B cell (primary cell): ENCODE measurements at regions not wholly inside any gene's neighbourhood (a gene's known extent, or its start where the extent isn't known, plus 50 kb on each side); places are given as distances from the start of the nearest gene placed in this dataset.

Experiments used
- ATAC-seq: fragments of 200-7000 bp; cut with Tn5 transposase; one replicate; pipeline ENCODE4 v1.10.0; 2021; ENCODE audit warnings: low read depth, mild to moderate bottlenecking, moderate number of reproducible peaks, moderate library complexity
- CTCF ChIA-PET: fragments of 350-600 bp; sonication (Branson Sonifier 250); formaldehyde crosslinking; loops from one replicate; lab custom pipeline; 2021; ENCODE audit warnings: antibody characterized with exemption, inconsistent platforms; lab: Charles Lee
- POLR2A ChIA-PET: fragments of 350-600 bp; sonication (Branson Sonifier 250); formaldehyde crosslinking; loops from one replicate; lab custom pipeline; 2021; ENCODE audit warnings: antibody characterized with exemption; lab: Charles Lee
- DNase-seq: peaks from one replicate; pipeline ENCODE4 v3.0.0; 2013
- H2AFZ ChIP-seq: 2 replicates; pipeline ENCODE4 v1.6.1; 2012; ENCODE audit warnings: mild to moderate bottlenecking, low read depth, low read length; ENCODE audit not compliant: insufficient read depth, poor library complexity, severe bottlenecking
- H3K27ac ChIP-seq, 2 donors: 1 replicate in 1 of 2; 2 replicates in 1 of 2; pipeline ENCODE4 v1.5.1; 2012 to 2013; ENCODE audit warnings: low read length in 2 of 2, mild to moderate bottlenecking in 2 of 2, moderate library complexity in 1 of 2
- H3K27me3 ChIP-seq, 4 experiments: fragments of 200-600 bp in 1 of 4; sonication (generic) in 1 of 4; replicated peaks in 1 of 4; 1 replicate in 2 of 4; 2 replicates in 2 of 4; pipeline versions ENCODE4 v1.6.1 to v1.7.0; 2013 to 2016; ENCODE audit warnings: low read length in 3 of 4, mild to moderate bottlenecking in 2 of 4, mixed read lengths in 1 of 4, moderate library complexity in 1 of 4; ENCODE audit not compliant: insufficient read depth in 4 of 4, control insufficient read depth in 3 of 4; ENCODE audit errors: control extremely low read depth in 1 of 4
- H3K36me3 ChIP-seq, 2 experiments: replicated peaks in 1 of 2; 1 replicate in 1 of 2; 2 replicates in 1 of 2; pipeline versions ENCODE4 v1.6.1 to v1.7.1; 2013; ENCODE audit warnings: low read length in 1 of 2; ENCODE audit not compliant: insufficient read depth in 2 of 2, control insufficient read depth in 1 of 2; ENCODE audit errors: control extremely low read depth in 1 of 2, extremely low read depth in 1 of 2
- H3K4me1 ChIP-seq, 2 donors: fragments of 200-600 bp in 1 of 2; sonication (generic) in 1 of 2; 1 replicate in 1 of 2; 2 replicates in 1 of 2; pipeline versions ENCODE4 v1.5.1 to v1.6.1; 2013 to 2017; ENCODE audit warnings: low read length in 2 of 2; ENCODE audit not compliant: control insufficient read depth in 2 of 2, insufficient read depth in 2 of 2
- H3K4me2 ChIP-seq: replicated peaks from 2 replicates; pipeline ENCODE3; 2012; ENCODE audit warnings: mild to moderate bottlenecking, low read depth, low read length; ENCODE audit not compliant: poor library complexity, severe bottlenecking
- H3K4me3 ChIP-seq, 5 experiments: fragments of 200-600 bp in 1 of 5; sonication (generic) in 1 of 5; 1 replicate in 3 of 5; 2 replicates in 2 of 5; pipeline versions ENCODE4 v1.5.1 to v1.7.0; 2011 to 2016; ENCODE audit warnings: low read length in 4 of 5, mild to moderate bottlenecking in 4 of 5, low read depth in 2 of 5, control low read depth in 1 of 5, moderate library complexity in 1 of 5; ENCODE audit not compliant: insufficient read depth in 1 of 5; ENCODE audit errors: control extremely low read depth in 1 of 5, extremely low read depth in 1 of 5
- H3K79me2 ChIP-seq: fragments of 200-600 bp; sonication (generic); one replicate; pipeline ENCODE4 v1.6.0; 2016; ENCODE audit warnings: low read length; ENCODE audit not compliant: control insufficient read depth, insufficient read depth
- H3K9ac ChIP-seq: fragments of 200-600 bp; sonication (generic); 2 replicates; pipeline ENCODE4 v1.6.1; 2017; ENCODE audit warnings: mild to moderate bottlenecking, low read length, moderate library complexity
- H3K9me3 ChIP-seq, 3 donors: one replicate each; pipeline versions ENCODE4 v1.6.1 to v1.7.1; 2013; ENCODE audit warnings: low read length in 2 of 3; ENCODE audit not compliant: control insufficient read depth in 2 of 3, insufficient read depth in 1 of 3; ENCODE audit errors: control extremely low read depth in 1 of 3
- H4K20me1 ChIP-seq: 2 replicates; pipeline ENCODE4 v1.6.0; 2012; ENCODE audit warnings: mild to moderate bottlenecking, low read length; ENCODE audit not compliant: insufficient read depth, control insufficient read depth, poor library complexity, severe bottlenecking
- H3K27ac Mint-ChIP-seq: one replicate; pipeline ENCODE4 v1.8.0; 2021; ENCODE audit warnings: mixed read lengths
- H3K27me3 Mint-ChIP-seq: one replicate; pipeline ENCODE4 v1.8.0; 2021; ENCODE audit warnings: mixed read lengths
- H3K4me1 Mint-ChIP-seq: one replicate; pipeline ENCODE4 v1.8.0; 2021; ENCODE audit warnings: mixed read lengths
- H3K4me3 Mint-ChIP-seq: one replicate; pipeline ENCODE4 v1.8.0; 2021; ENCODE audit warnings: mixed read lengths
- H3K9me3 Mint-ChIP-seq: one replicate; pipeline ENCODE4 v1.8.0; 2022; ENCODE audit warnings: mixed read lengths; ENCODE audit not compliant: insufficient read depth
- EZH2 ChIP-seq: IDR thresholded peaks from 2 replicates; pipeline ENCODE4 v1.6.1; 2012; ENCODE audit warnings: borderline replicate concordance, low read depth, mild to moderate bottlenecking, moderate library complexity, low read length; ENCODE audit not compliant: insufficient read depth, poor library complexity, severe bottlenecking
- WGBS: methylation state at CpG from one replicate; pipeline ENCODE4 v1.1.5; 2013; ENCODE audit warnings: missing lambda C conversion rate; ENCODE audit not compliant: insufficient coverage; 5-methylcytosine and 5-hydroxymethylcytosine counted together
- intact Hi-C: fragments of 100-400 bp; cut with micrococcal nuclease; formaldehyde crosslinking; loops from one replicate; pipeline ENCODE4 v1.10.0; 2022
- TF ChIP-seq, protein P1 (sequence below): fragments of 200-600 bp; IDR thresholded peaks from one replicate; pipeline ENCODE4 v1.8.0; 2022; ENCODE audit warnings: antibody characterized with exemption, mild to moderate bottlenecking

DNA sequence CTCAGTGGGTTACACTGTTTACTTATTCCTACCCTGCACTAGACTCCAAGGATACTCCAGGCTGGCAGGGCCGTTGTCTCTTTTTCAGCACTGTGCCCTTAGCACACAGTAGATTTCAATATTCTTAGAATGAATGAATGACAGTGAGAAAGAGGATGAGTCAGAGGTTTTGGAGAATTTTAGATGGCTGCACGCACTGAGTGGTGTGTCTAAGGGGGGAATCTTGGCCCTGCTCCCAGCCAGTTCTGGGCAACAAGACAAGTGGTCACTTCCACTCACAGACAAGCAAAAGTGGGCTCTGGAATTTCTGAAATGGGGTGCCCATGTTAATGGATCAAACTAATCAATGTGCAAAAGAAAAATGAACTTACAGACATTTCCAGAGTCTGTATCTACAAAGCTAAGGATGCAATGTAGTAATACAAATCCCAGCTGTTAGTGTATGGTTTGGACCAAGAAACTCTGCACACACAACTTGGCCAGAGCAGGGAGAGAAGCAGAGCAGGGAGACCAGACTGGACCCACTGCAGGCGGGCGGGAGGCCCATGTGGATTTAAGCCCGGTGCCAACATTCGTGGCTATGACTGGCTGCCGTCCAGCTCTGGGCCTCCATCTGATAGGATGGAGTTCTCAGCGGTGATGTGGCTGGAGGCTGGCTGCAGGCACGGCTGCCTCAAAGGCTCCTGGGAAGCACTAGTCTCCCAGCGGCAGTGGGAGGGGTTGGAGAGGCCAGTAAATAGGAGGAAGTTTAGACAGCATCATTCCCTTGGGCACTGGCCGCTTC lies 95.6 kb upstream of the CDYL2 start:
- Histone ChIP-seq H4K20me1 (no peaks in the 10 kb centered on the region), H3K4me1 (no peaks in the 10 kb centered on the region), H3K36me3 (no peaks in the 10 kb centered on the region), H3K4me3 (no peak overlapping the region), H2AFZ (no peak overlapping the region), H3K27me3 (no peaks in the 10 kb centered on the region), H3K4me2 (no peak overlapping the region), H3K79me2 (no peaks in the 10 kb centered on the region), H3K9ac (no peak overlapping the region), H3K27ac (no peak overlapping the region), H3K9me3 (no peaks in the 10 kb centered on the region)
- Mint-ChIP-seq H3K27me3 (peaks cover 5% of the 10 kb centered on the region), H3K9me3 (no peaks in the 10 kb centered on the region), H3K4me1 (no peaks in the 10 kb centered on the region), H3K27ac (no peak overlapping the region), H3K4me3 (no peak overlapping the region)
- WGBS = 89% methylated on average over 9 of the region's 11 CpGs
- intact Hi-C loops = no loop called here
- ChIA-PET POLR2A (no interaction called here), CTCF (no interaction called here)
- TF ChIP-seq, protein P1, sequence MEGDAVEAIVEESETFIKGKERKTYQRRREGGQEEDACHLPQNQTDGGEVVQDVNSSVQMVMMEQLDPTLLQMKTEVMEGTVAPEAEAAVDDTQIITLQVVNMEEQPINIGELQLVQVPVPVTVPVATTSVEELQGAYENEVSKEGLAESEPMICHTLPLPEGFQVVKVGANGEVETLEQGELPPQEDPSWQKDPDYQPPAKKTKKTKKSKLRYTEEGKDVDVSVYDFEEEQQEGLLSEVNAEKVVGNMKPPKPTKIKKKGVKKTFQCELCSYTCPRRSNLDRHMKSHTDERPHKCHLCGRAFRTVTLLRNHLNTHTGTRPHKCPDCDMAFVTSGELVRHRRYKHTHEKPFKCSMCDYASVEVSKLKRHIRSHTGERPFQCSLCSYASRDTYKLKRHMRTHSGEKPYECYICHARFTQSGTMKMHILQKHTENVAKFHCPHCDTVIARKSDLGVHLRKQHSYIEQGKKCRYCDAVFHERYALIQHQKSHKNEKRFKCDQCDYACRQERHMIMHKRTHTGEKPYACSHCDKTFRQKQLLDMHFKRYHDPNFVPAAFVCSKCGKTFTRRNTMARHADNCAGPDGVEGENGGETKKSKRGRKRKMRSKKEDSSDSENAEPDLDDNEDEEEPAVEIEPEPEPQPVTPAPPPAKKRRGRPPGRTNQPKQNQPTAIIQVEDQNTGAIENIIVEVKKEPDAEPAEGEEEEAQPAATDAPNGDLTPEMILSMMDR = no peak
- TF ChIP-seq EZH2 = no peak
- DNase-seq (no peak), ATAC-seq (no peak)

DNA sequence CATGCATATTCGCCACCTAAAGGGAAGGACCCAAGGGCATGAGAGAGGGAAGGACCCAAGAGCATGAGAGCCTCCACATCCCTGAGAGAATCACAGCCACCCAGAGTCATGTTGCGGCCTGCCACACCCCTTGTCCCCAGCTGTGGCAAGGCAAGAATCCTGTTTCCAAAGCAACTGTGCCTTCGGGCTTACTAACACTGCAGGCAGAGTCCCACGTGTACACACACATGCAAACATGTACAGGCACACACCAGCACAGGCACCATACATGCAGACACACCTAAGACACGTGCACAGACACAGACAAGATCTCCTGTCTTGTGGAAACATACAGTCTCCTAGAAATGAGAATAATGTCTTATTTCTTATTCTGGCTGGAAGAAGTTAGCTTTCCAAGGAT lies 92.4 kb upstream of the CDYL2 start:
- Mint-ChIP-seq H3K4me3 (no peak overlapping the region), H3K27ac (no peak overlapping the region), H3K27me3 (peaks cover 5% of the 10 kb centered on the region), H3K4me1 (peaks cover 12% of the 10 kb centered on the region), H3K9me3 (no peaks in the 10 kb centered on the region)
- no peak overlapping the region for H3K4me3 ChIP-seq
- H3K4me1 ChIP-seq = peaks cover 0 to 9% of the 10 kb centered on the region in 2 donors
- intact Hi-C loops = no loop called here
- ATAC-seq = no peak
- no peak for TF ChIP-seq EZH2
- TF ChIP-seq, protein P1 = no peak
- H2AFZ ChIP-seq = no peak overlapping the region
- no peaks in the 10 kb centered on the region for H3K79me2 ChIP-seq
- H3K4me2 ChIP-seq = no peak overlapping the region
- no peak for DNase-seq
- H3K27ac ChIP-seq = no peak overlapping the region
- H3K27me3 ChIP-seq = no peaks in the 10 kb centered on the region
- WGBS = 94% methylated on average over 4 of the region's 5 CpGs
- H3K9ac ChIP-seq = no peak overlapping the region
- H3K36me3 ChIP-seq = no peaks in the 10 kb centered on the region
- ChIA-PET CTCF (no interaction called here), POLR2A (no interaction called here)
- peaks cover 0 to 10% (median 0%) of the 10 kb centered on the region in 3 donors for H3K9me3 ChIP-seq
- H4K20me1 ChIP-seq = no peaks in the 10 kb centered on the region
